HL-60/S4 treated with phorbol 12-myristate 13-acetate at 8.2 ng/mL for 4 days and 3 days (cell line): ENCODE measurements at regions not wholly inside any gene's neighbourhood (a gene's known extent, or its start where the extent isn't known, plus 50 kb on each side); places are given as distances from the start of the nearest gene placed in this dataset.
"Not testable (repeated sequence)": the region's sequence is repeated elsewhere in the genome, so short reads cannot be mapped to it uniquely, and the experiment has no call there.

Source experiments
- in situ Hi-C: fragments of 300-500 bp; cut with MboI; formaldehyde crosslinking; loops from 2 replicates; pipeline ENCODE4 v1.15.0; 2022; ENCODE audit warnings: low sequenced_read_pairs

GRCh38 chr16:72658888-72659717 lies 388.8 kb downstream of the ZFHX3 start:
- in situ Hi-C loops: no loop called here

- in situ Hi-C loops: no loop called here
These were observed 390.1 kb downstream of the ZFHX3 start for GRCh38 chr16:72657791-72658190.

GRCh38 chr16:72657164-72657563 lies 390.8 kb downstream of the ZFHX3 start:
- in situ Hi-C loops: no loop called here

- in situ Hi-C loops: no loop called here
These were observed 393.4 kb downstream of the ZFHX3 start for GRCh38 chr16:72654535-72654934.

GRCh38 chr16:72649254-72649944 lies 398.5 kb downstream of the ZFHX3 start:
- in situ Hi-C loops: no loop called here

GRCh38 chr16:72646615-72647014 lies 401.3 kb downstream of the ZFHX3 start:
- in situ Hi-C loops: no loop called here

GRCh38 chr16:72645538-72645937 lies 402.4 kb downstream of the ZFHX3 start:
- in situ Hi-C loops: no loop called here

- in situ Hi-C loops: no loop called here
These were observed 403.0 kb downstream of the ZFHX3 start for GRCh38 chr16:72644911-72645310.

- in situ Hi-C loops: no loop called here
These were observed 408.4 kb downstream of the ZFHX3 start for GRCh38 chr16:72639494-72639893.

GRCh38 chr16:72637306-72637705 lies 410.6 kb downstream of the ZFHX3 start:
- in situ Hi-C loops: no loop called here

- in situ Hi-C loops: no loop called here
These were observed 412.2 kb downstream of the ZFHX3 start for GRCh38 chr16:72635694-72636093.

GRCh38 chr16:72635104-72635503 lies 412.8 kb downstream of the ZFHX3 start:
- in situ Hi-C loops: no loop called here

GRCh38 chr16:72627182-72627896 lies 420.6 kb downstream of the ZFHX3 start:
- in situ Hi-C loops: not testable (repeated sequence)

GRCh38 chr16:72626623-72627022 lies 421.3 kb downstream of the ZFHX3 start:
- in situ Hi-C loops: no loop called here

- in situ Hi-C loops: no loop called here
These were observed 426.3 kb downstream of the ZFHX3 start for GRCh38 chr16:72621651-72622050.

GRCh38 chr16:72620853-72621252 lies 427.1 kb downstream of the ZFHX3 start:
- in situ Hi-C loops: no loop called here

GRCh38 chr16:72620348-72620747 lies 427.6 kb downstream of the ZFHX3 start:
- in situ Hi-C loops: no loop called here

- in situ Hi-C loops: no loop called here
These were observed 432.1 kb downstream of the ZFHX3 start for GRCh38 chr16:72615856-72616255.

GRCh38 chr16:72612718-72613117 lies 435.2 kb downstream of the ZFHX3 start:
- in situ Hi-C loops: no loop called here

GRCh38 chr16:72612256-72612655 lies 435.7 kb downstream of the ZFHX3 start:
- in situ Hi-C loops: no loop called here

GRCh38 chr16:72609933-72610332 lies 438.0 kb upstream of the PMFBP1 start:
- in situ Hi-C loops: no loop called here

GRCh38 chr16:72609066-72609465 lies 437.1 kb upstream of the PMFBP1 start:
- in situ Hi-C loops: no loop called here
